Activated T-cell treated with anti-CD3 and anti-CD28 coated beads for 24 hours (primary cell): ENCODE measurements at regions not wholly inside any gene's neighbourhood (a gene's known extent, or its start where the extent isn't known, plus 50 kb on each side); places are given as distances from the start of the nearest gene placed in this dataset.

Source experiments
- DNase-seq: peaks from one replicate; pipeline ENCODE4 v3.0.0-alpha.2; 2020; ENCODE audit warnings: low read depth

DNA sequence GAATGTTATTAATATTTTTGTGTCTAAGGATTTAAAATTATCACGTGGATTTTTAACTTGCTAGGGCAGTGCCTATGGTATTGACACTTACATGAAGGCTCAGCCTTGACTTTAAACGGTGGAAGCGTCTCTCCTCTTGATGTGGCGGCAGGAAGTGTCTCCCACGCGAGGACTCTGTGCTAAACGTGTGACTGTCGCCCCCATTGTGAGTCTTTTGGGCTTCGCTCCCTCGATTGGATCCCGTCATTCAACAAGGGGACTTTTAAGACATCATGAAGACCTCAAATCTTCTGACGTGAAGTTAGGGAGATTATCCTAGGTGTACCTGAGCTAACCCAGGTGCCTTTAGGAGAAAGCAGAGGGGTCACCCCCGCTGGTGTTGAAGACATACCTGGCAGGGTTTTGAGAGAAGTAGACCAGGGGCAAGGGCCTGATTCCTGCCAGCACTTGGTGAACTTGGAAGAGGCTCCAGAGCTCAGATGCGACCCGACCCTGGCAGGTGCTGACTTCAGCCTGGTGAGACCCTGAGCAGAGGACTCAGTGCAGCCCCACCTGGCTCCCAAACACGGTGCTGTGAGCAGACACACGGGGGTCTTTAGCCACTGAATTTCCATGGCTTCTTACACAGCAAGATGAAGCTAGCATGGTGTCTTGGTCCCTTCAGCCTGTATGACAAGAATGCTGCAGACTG is 55.7 kb upstream of the IRX4 start:
- DNase-seq: no peak

- DNase-seq: no peak
Observed at GRCh38 chr5:1937590-1937989, 54.9 kb upstream of the IRX4 start.

DNA sequence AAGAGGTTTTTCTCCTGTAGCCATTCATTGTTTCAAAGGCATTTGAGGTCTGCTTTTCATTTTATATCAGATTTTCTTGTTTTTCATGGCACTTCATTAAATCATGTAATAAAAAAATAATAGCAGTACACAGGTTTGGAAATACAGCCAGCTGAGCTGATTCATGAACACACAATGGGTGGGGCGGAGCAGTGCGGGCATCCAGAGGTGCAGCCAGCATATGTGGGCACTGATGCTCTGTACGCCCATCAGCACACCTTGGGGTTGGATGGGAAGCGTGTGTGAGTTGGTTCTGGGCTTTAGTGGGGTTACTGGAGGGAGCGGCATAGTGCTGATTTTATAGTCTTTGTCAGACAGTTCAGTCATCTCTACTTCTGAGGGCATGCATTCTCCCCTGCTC is 54.2 kb upstream of the IRX4 start:
- DNase-seq: no peak

DNA sequence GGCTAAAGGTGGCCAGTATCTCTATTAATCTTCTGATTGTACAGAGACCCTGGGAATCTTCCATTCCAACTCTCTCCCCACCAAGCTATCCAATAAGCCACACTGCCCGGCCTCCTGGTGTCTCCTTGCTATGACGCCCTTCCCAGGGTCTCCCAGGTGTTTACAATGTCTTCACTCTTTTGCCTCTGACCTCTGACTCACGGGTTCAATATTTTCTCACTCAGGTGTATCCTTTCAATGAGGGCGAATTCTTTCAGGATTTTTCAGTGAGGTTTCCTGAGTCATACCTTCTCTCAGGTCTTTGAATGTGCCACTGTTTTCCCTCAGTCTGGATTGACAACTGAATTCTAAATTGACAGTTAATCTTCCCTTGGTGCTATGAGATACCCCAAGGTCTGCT is 53.7 kb upstream of the IRX4 start:
- DNase-seq: no peak

- DNase-seq: no peak
Observed at GRCh38 chr5:1934801-1935429, 52.2 kb upstream of the IRX4 start.

- no peak for DNase-seq
Observed at GRCh38 chr5:1934056-1934394, 51.3 kb upstream of the IRX4 start.

DNA sequence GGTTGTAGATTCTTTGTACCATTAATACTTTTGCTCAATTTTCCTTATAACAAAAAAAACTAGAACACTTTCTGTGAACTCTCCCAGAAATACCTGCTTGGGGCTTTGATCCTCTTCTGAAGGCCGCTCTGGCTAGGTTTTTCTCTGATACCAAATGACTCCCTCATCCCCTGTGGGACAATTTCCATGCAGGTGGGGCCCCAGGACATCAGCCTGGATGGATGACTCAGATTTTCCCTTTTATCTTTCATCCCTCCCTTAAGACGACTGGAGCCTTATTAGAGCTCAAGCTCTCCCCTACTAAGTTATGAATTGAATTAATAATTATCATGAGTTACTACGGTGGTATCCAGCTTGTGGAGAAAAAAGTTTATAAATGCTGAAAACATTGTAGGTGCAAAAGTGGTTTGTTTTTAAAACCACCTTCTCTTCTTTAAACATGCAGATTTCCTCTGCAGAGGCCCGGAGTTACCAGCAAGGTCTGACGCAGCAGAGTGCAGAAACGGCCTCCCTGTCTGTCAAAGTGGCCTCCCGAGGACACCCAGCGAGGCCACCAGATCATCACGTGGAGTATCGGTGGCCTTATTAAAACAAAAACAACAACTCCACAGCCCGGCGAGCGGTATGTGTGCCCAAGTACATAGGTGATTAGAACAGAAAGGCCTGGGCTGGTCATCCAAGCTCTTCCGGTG is 50.8 kb upstream of the IRX4 start:
- DNase-seq: no peak
